NB4 (cell line): ENCODE measurements at regions not wholly inside any gene's neighbourhood (a gene's known extent, or its start where the extent isn't known, plus 50 kb on each side); places are given as distances from the start of the nearest gene placed in this dataset.

Experiments used
- DNase-seq: peaks from one replicate; pipeline ENCODE4 v3.0.0; 2010; ENCODE audit warnings: low read depth
- H3K4me3 ChIP-seq: one replicate; pipeline ENCODE4 v1.5.1; 2011; ENCODE audit warnings: mild to moderate bottlenecking, low read depth, low read length, moderate library complexity
- CTCF ChIP-seq: IDR thresholded peaks from one replicate; pipeline ENCODE4 v1.5.1; 2012; ENCODE audit warnings: low read depth, low read length
- MAX ChIP-seq: IDR thresholded peaks from 2 replicates; pipeline ENCODE4 v1.6.1; 2011; ENCODE audit warnings: low read depth, low read length
- MYC ChIP-seq: IDR thresholded peaks from 2 replicates; pipeline ENCODE4 v1.6.1; 2011; ENCODE audit warnings: low read depth, low read length
- POLR2A ChIP-seq: IDR thresholded peaks from 2 replicates; pipeline ENCODE4 v1.6.1; 2011; ENCODE audit warnings: mild to moderate bottlenecking; ENCODE audit not compliant: insufficient read length; ENCODE audit errors: extremely low read depth

GRCh38 chr4:27568236-27568951 is 707.8 kb downstream of the STIM2 start:
- TF ChIP-seq CTCF (no peak), MYC (no peak), POLR2A (no peak), MAX (no peak)
- no peak for DNase-seq
- no peak overlapping the region for H3K4me3 ChIP-seq

- TF ChIP-seq CTCF (no peak), MYC (no peak), POLR2A (no peak), MAX (no peak)
- no peak overlapping the region for H3K4me3 ChIP-seq
- DNase-seq, result no peak
Measured at GRCh38 chr4:27568952-27569319, 708.3 kb downstream of the STIM2 start.

- no peak for DNase-seq
- H3K4me3 ChIP-seq, result no peak overlapping the region
- TF ChIP-seq POLR2A (no peak), CTCF (no peak), MYC (no peak), MAX (no peak)
Measured at GRCh38 chr4:27574743-27575142, 714.1 kb downstream of the STIM2 start.

- TF ChIP-seq MAX (no peak), CTCF (no peak), MYC (no peak), POLR2A (no peak)
- DNase-seq, result no peak
- no peak overlapping the region for H3K4me3 ChIP-seq
Measured at GRCh38 chr4:27577951-27578350, 717.3 kb downstream of the STIM2 start.

GRCh38 chr4:27592738-27593137 is 732.1 kb downstream of the STIM2 start:
- no peak for DNase-seq
- TF ChIP-seq MAX (no peak), POLR2A (no peak), CTCF (no peak), MYC (no peak)
- no peak overlapping the region for H3K4me3 ChIP-seq

GRCh38 chr4:27594922-27595321 is 734.3 kb downstream of the STIM2 start:
- no peak overlapping the region for H3K4me3 ChIP-seq
- no peak for TF ChIP-seq MYC
- TF ChIP-seq MAX, result no peak
- TF ChIP-seq CTCF, result no peak
- TF ChIP-seq POLR2A, result no peak
- DNase-seq, result no peak
